Fibroblast of pulmonary artery (primary cell): ENCODE measurements at regions not wholly inside any gene's neighbourhood (a gene's known extent, or its start where the extent isn't known, plus 50 kb on each side); places are given as distances from the start of the nearest gene placed in this dataset.

Experiments
- DNase-seq: peaks from one replicate; pipeline ENCODE4 v3.0.0-alpha.2; 2010; ENCODE audit warnings: low read depth
- H3K4me3 ChIP-seq: replicated peaks from 2 replicates; pipeline ENCODE4 v1.5.1; 2011; ENCODE audit warnings: low read depth, mild to moderate bottlenecking, control low read depth, low read length, moderate library complexity
- TF ChIP-seq, protein P1 (sequence below): IDR thresholded peaks from 2 replicates; pipeline ENCODE4 v1.5.1; 2011; ENCODE audit warnings: mild to moderate bottlenecking, control low read depth, low read length, inconsistent platforms; ENCODE audit errors: missing control alignments

DNA sequence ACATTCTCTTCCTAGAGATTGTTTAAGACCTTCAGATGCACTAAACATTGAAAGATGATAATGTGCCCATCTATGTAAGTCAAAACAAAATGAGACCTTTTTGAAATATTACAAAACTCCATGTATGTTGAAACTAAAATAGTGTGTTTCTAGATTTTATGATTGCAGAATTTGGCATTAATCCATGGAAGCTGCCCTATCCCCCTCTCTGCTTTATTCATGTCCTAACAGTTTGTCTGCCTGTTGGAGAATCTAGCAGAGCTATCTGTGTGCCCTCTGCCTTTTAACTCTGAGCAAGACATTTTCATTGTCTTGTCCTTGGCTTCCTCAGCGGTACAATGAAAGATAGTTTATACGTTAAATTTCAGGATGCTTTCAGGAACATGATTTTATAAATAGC is 105.5 kb downstream of the FAT3 start:
- no peak overlapping the region for H3K4me3 ChIP-seq

DNA sequence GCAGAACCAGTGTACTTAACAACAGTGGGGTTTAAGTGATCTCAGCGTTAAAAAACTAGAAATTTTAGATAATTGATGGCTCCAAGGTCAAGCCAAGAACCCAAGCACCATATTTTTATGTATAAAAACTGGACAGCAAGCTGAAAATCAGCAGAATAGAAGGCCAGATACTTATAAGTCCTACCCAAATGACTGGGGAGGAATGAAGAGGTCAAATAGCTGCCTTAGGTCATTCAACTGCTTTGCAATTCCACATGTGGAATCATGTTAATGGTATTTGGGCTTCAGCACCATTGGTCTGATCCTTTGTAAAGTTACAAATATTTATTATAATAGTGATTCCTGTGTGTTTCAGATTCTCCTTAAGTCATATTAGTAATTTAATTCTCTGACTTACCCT is 108.4 kb downstream of the FAT3 start:
- TF ChIP-seq, protein P1, sequence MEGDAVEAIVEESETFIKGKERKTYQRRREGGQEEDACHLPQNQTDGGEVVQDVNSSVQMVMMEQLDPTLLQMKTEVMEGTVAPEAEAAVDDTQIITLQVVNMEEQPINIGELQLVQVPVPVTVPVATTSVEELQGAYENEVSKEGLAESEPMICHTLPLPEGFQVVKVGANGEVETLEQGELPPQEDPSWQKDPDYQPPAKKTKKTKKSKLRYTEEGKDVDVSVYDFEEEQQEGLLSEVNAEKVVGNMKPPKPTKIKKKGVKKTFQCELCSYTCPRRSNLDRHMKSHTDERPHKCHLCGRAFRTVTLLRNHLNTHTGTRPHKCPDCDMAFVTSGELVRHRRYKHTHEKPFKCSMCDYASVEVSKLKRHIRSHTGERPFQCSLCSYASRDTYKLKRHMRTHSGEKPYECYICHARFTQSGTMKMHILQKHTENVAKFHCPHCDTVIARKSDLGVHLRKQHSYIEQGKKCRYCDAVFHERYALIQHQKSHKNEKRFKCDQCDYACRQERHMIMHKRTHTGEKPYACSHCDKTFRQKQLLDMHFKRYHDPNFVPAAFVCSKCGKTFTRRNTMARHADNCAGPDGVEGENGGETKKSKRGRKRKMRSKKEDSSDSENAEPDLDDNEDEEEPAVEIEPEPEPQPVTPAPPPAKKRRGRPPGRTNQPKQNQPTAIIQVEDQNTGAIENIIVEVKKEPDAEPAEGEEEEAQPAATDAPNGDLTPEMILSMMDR: no peak
- DNase-seq: peak; percentile 29
- no peak overlapping the region for H3K4me3 ChIP-seq

More for the DNA sequence above, 105.5 kb downstream of the FAT3 start:
- TF ChIP-seq, protein P1: no peak
- no peak for DNase-seq

DNA sequence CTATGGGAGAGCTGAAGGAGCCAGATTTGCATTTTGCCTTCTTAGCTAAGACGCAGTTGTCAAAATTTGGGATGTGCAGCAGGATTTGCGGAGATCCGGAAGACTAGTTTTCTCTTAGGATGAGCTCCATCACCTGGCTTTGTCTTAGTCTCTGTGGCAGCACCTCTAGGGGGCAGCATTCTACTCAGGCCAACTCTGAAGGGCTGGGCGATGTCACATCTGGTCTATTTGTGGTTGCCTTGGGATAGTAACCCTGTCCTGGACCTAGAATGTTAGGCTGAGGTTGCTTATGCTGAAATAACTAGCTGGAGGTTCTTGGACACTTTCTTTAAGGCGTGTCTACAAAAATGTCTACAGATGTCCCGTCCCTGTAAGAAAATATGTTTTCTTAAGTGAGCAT is 116.2 kb downstream of the FAT3 start:
- no peak overlapping the region for H3K4me3 ChIP-seq
- peak; percentile 7 for DNase-seq
- TF ChIP-seq, protein P1: peak; percentile 20

DNA sequence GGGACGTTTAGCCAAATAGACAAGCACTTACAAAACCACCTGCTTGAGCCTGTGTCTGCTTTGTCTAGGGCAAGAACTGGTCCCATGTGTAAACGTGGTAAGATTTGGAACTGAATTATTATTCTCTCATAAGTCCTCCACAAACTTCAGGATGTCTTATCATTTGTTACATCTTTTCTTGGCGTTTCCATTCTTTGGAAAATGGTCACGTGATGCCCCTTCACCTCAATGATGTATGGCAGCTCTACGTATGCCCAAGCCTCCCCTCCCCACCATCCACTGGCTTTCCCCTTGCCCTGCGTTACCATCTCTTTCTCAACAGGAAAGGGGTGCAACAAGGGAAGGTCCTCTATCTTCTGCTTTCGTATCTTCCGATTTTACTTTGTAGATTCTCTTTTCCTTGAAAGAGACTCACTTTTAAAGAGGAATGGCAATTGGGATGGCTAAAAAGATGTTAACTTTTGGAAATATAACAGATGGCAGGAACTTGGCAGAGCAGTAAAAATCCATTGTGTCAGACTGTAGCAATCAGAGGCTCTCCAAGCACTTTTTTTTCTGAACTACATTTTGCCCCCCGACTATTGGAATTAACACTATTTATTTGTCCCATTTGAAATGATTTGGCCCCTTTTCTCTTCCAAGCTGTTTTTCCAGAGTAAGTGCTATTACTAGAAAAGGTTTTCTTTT is 117.6 kb downstream of the FAT3 start:
- no peak overlapping the region for H3K4me3 ChIP-seq
- TF ChIP-seq, protein P1: no peak
- no peak for DNase-seq

DNA sequence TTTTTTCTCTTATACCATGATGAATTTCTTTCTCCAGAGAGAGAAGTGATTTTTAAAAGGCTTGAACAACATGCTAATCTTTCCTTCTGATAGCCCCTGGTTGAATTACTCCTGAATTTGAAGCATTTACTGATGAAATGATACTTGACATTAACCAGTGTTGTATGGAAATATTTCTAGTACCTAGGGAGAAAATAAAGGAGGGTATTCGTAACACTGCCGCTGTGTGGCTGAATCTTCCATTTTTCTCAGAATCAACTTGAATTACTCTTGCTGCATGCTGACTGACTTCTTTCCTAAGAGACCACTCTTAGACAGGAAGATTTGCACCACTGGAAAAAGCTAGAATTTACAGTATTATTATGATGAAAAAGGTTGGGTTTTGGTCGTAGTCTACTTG is 118.3 kb downstream of the FAT3 start:
- H3K4me3 ChIP-seq: no peak overlapping the region
- TF ChIP-seq, protein P1: peak; percentile 6
- DNase-seq: no peak

DNA sequence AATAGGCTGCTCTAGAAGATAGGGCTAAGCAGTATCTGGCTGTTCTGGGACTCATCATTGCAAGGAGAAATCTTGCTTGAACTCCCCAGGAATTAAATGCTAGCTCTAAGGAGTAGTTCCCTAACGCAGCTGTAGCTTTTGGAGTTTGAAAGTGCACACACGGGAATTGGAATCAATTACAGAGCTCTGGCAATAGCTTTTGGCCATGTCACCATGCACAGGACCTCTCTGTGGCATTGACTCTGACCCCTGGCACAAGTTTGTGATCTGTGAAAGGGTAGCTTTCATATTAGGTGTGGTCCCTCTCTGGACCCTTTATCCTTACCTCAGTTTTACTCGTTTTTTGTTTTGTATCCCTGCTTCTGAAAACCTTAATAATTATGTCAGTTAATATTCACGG is 121.6 kb downstream of the FAT3 start:
- no peak overlapping the region for H3K4me3 ChIP-seq
- TF ChIP-seq, protein P1: no peak
- DNase-seq: no peak

DNA sequence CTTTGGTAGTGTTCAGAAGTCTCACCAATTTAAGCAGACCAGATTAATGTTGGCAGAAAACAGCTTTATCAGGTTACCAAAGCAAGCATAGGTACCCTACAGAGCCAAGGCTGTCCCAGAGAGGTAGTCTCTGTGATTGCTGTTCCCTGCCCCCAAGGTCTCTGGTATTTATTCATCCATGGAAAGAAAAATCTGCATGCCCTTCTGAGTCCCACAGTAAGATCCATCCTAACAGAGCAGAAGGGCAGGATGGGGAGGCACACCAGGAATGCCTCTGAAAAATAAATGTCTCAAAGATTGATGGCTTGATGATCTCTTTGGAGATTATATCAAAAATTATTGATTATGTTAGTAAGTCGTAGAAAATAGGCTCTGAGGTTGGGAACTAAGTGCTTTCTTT is 122.8 kb downstream of the FAT3 start:
- no peak for DNase-seq
- H3K4me3 ChIP-seq: no peak overlapping the region
- TF ChIP-seq, protein P1: no peak
